HG03159 (cell line): ENCODE measurements at regions not wholly inside any gene's neighbourhood (a gene's known extent, or its start where the extent isn't known, plus 50 kb on each side); places are given as distances from the start of the nearest gene placed in this dataset.
"Not testable (repeated sequence)": the region's sequence is repeated elsewhere in the genome, so short reads cannot be mapped to it uniquely, and the experiment has no call there.

Experiments used
- ATAC-seq: cut with Tn5 transposase; IDR thresholded peaks from one replicate; pipeline ENCODE4 v1.9.1; 2021; ENCODE audit warnings: mild to moderate bottlenecking, moderate library complexity; ENCODE audit not compliant: unreplicated experiment

DNA sequence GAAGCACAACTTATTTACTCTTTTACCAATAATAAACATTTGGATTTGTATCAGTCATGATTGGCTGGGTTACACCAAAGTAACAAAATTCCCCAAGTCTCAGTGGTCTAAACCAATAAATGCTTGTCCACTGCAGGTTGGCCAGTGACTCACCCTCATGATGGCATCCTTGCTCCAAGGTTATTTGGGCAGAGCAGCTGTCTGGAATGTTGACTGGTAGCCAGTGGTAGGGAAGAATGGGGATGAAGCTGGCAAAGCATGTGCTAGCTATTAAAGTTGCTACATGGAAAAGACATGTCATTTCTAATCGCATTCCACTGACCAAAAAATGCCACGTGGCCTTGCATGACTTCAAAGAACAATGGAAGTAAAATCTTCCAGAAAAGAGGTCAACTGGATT lies 1168.7 kb upstream of the CELF2 start:
- no peak for ATAC-seq

DNA sequence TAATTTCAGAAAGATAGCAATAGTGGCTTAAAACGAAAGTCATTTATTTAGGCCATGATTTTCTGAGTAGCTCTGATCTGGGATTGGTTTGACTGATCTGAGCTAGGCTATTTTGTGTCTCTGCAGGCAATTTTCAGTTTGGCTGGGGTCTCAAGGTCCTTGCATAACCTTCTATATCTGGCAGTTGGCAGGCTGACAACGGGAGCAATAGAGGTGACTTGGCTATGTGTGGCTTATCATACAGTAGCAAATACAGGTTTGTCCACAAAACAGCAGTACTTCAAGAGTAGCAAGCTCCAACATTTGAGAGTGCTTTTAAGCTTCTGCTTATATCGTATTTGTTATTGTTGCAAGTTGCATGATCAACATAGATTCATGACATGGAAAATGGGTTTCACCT lies 1167.3 kb upstream of the CELF2 start:
- ATAC-seq: no peak

DNA sequence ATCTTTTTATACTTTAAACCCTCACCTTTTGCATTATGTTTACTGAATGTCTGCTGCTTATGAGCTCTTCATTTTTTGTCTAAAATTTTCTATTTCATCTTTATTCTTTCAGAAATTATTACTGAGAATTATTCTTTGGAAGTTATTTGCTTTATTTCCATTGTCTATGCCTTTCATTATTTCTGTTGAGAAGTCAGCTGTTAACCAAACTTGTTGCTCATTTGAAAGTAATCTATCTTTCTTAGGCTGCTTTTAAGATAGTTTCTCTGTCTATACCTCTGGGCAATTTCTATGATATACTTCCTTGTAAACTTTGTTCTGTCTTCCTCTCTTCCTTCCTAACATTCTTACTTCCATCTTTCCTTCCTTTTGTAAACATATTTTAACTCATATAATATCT lies 1165.9 kb upstream of the CELF2 start:
- no peak for ATAC-seq

DNA sequence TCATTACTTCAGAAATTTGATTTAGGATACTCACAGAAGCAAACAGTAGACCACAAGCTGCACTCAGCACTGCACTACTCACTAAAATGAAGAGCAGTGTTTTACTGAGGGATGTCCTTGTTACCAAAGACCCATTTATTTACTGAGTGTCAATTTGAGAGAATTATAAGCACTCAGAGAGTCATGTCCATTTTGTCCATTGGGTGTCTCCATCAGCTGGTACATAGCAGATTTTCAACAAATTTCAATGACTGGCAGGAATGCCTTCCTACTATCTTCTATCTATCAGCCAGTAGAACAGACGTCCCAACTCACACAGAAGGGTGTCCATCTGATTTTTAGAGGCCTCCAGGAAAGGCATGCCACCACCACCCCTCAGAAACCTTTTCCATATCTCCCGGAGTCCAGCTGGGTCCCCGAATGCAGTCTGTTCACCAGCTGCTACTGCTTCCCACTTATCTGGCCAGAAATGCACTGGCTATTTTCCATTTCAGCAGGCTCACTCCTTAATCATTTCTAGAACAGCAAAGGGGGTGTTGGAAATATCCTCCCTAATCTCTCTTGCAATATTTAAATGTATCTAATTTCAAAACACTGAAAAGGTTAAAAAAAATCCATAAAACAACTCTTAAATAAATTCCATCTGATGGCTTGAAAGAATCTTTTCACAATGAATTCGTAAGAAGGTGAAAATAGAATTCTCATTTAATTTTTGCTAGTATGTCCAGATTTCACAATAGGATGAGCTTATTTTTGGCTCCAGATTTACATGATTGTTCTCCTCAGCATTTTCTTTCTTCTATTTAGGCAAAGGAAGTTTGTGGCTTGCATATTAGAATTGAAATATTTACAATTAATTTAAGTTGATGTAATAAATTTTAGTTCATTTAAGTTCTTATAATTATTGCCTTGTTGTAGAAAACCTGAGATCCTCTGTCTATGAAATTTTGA lies 1164.0 kb upstream of the CELF2 start:
- ATAC-seq: no peak

DNA sequence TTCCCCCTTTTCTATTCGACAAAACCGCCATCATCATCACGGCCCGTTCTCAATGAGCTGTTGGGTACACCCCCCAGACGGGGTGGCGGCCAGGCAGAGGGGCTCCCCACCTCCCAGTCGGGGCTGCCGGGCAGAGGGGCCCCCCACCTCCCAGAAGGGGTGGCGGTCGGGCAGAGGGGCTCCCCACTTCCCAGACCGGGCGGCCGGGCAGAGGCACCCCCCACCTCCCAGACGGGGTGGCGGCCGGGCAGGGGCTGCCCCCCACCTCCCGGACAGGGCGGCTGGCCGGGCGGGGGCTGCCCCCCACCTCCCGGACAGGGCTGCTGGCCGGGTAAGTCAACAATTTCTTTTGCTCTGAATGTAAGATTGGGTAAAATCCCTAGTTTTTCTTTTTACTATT lies 1162.2 kb upstream of the CELF2 start:
- not testable (repeated sequence) for ATAC-seq

DNA sequence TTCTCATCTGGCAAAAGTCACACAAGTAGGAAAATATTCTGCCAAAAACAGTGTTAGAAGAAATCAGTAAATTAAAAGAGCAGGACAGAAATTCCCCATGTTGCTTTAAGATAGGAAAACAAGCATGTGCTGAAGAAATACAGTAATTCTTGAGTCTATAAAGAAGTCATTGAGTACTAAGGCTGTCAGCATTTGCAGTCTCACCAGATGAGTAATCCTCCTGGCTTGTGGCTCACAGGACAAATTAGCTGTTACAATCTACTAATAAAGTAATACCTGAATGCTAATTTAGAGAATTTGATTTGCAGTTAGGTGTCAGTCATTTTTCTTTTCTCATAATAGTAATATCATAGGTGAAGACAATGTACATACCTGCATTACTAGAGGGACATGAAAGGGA lies 1158.9 kb upstream of the CELF2 start:
- ATAC-seq: no peak

DNA sequence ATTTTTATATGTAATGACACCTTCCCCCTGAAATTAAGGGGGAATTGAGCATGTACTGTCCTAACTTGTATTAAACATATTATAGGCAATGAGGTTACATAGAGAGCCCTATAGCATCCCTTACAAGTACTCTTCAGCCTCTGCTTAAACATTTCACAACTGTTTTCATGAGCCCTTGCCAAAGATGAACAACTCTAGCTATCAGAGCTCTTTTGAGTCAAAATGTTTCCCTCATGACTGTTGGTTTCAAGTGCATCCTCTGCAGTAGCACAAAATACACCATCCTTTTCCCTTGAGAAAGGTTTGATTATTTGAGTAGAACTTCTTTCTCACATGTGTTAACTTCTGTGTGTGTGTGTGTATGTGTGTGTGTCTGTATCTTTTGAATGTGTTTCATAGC lies 1157.6 kb upstream of the CELF2 start:
- ATAC-seq: no peak

DNA sequence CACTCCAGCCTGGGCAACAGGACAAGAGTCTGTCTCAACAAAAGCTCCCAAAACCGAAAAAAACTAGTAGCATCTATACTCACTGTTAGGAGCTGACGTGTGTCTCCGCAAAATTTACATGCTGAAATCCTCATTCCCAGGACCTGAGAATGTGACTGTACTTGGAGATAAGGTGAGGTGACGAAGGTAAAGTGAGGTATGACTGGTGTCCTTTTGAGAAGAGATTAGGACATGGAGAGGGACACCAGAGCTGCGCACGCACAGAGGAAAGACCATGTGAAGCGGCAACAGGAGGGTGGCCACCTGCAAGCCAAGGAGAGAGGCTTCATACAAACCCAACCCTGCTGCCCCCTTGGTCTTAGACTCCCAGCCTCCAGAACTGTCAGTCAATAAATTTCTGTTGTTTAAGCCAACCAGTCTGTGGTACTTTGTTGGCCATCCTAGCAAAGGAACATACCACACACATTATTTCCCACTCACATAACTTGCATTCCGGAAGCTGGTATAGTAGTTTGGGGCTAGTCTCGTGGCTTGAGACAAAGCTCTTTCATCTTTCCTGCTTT lies 1154.0 kb upstream of the CELF2 start:
- ATAC-seq: no peak

DNA sequence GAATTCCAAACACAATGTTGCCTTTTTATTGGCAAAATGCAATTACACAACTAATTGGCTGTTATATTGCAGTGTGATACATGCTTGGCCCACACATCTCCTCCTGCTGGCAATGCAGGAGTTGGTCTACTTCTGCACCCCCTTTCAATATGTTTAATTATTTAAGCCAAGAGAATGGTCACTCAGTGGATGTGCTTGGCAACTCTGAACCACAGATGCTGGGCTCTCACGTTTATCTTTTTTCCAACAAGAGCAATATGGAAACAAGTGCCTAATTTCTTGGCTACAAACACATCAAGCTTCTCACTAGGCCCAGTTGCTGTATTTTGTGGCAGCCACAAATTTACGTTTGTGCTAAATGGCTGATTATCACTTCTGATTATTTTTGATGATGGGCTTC lies 1149.2 kb upstream of the CELF2 start:
- no peak for ATAC-seq

DNA sequence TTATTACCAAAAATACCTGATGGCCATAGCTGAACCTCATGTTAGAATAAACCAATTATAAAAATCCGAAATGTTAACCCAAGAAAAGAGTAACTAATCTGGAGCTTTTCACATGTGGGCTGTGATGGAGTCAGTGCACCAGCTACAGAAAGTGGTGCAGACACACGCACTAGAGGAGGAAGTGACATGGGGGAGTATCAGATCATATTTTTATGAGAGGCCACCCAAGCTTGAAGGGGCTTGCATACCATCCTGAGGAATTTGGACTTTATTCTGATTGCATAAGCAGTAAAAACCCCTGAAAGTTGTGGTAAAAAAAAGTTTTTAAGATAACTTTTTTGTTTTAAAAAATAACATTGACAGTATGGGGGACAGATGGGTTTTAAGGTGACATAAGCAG lies 1148.5 kb upstream of the CELF2 start:
- ATAC-seq: no peak

DNA sequence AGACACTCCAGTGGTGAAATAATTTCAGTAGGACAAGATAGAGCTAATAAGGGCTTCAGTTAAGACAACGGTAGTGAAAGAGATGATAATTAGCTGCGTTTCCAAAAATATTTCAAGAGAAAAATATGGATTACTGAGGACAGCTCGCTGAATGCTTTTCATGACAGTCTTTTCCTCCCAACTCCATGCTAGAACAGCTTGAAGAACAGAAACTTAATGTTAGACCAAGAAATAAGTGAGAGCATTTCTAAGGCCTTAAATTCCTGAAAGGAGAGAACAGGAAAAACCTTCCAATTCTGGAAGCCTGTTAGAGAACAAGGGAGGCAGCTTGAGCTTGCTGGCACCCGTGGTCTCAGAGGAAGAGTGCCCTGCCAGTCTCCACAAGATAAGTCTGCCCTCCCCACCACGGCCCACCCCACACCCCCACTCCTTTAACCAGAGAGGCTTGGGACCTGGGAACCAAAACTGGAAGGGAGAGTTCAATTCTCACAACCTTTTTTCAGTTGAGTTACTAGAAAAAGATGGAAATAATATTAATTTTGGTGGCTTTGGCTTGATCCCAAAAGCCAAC lies 1148.0 kb upstream of the CELF2 start:
- no peak for ATAC-seq

DNA sequence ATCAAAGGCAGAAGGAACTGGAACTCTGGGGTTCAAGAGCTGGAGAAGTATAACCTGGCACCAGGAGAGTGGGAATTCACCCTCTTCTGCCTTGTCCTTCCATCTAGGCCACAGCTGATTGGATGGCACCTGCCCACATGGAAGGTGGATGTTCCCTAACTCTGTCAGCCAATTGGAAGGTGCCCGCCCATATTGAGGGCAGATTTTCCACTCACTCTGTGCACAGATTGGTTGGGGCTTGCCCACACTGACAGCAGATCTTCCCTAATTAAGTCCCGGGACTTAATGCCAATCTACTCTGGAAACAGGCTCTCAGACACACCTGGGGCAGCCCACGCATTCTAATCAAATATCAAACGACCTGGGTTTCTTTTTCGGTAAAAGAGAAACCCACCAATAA lies 1142.3 kb upstream of the CELF2 start:
- no peak for ATAC-seq

DNA sequence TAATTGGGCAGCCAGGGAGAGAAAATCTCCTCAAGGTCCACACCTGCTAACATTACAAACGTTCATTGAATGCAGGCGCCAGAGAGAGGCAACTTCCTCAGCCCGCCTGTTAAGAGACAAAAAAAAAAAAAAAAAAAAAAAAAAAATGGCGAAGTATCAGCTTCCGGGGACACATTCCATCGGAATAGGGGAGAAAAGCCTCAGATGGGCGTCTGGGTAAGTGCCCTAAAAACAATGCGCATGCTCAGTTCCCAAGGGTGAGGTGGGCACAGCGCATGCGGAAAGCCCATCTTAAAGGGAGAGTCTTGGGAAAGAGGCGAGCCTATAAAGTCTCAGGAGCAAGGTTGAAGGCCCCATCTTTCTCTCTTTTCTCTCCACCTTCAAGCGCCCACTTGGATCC lies 1139.7 kb upstream of the CELF2 start:
- no peak for ATAC-seq

DNA sequence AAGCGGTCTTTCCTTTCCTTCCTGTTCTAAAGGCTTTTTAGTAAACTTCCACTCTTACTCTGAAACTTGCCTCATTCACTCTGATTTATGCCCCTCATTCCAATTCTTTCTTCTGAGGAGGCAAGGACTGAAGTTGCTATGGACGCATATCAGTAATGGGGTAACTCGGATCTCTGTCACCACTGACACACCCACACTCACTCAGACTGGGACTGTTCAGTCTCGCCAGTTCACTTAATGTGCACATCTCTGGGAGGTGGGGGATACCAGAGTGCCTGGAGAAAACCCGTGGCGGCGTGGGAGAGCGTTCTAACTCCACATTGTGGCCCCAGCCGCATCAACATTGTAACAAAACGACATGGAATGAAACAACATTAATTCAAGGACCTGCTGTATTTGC lies 1139.3 kb upstream of the CELF2 start:
- ATAC-seq: no peak

DNA sequence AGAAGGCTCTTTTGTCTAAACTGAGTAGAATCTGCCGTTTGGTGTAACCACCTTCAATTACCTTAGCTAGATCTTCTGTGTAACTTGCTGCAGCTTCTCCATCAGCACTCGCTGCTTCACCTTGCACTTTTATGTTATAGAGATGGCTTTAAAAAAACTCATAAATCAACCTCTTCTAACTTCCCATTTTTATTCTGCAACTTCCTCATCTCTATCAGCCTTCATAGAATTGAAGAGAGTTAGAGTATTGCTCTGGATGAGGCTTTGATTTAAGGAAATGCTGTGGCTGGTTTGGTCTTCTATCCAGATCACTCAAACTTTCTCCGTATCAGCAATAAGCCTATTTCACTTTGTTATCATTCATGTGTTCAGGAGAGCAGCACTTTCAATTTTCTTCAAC lies 1131.9 kb upstream of the CELF2 start:
- ATAC-seq: no peak

DNA sequence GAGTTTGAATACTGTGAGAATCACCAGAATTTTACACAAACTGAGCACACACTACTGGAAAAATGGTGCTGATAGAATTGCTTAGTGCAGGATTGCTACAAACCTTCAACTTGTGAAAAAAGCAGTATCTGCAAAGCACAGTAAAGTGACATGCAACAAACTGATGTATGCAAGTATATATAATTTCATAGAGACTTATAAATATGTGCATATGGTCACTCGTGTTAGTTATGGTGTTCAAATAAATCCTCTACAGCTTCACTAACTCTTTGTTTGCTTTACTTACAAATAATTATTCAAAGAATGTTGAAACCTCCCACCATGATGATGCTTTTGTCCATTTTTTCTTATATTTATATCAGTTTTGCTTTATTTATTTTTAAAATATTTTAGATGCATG lies 1130.9 kb upstream of the CELF2 start:
- no peak for ATAC-seq

DNA sequence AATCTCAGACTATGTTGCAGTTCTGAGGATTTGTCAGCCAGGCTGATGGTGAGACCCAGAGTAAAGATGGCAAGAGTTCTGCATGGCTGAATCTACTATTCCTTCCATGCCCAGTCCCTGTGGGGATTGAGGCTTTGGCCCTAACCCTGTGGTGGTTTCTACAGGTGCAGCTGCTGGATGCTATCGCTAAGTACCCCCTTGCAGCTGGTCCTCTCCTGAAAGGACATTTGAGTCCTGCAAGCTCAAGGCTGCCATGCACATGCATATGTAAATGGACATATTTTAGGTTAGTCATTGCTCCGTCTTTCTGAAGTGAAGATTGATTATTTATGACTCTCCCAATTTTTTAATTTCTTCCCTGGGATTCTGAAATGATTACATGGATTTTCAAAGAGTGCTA lies 1122.2 kb upstream of the CELF2 start:
- ATAC-seq: no peak

DNA sequence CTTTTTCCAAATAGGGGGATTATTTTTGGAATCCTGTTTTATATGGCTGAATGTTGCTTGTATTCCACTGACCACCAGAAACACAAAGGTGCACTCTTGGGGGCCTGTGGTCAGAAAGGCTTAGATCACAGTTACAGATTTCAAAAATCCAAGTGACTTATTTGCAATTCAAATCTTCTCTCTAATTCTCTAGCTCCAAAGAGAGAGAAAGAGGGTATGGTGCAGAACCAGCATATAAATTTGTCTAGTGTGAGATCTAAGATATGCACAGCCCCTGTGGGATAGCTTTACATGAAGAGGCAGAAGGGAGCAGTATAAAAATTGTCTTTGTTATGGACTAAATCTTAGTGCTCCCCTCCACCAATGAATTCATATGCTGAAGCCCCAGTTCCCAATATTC lies 1121.7 kb upstream of the CELF2 start:
- ATAC-seq: no peak

DNA sequence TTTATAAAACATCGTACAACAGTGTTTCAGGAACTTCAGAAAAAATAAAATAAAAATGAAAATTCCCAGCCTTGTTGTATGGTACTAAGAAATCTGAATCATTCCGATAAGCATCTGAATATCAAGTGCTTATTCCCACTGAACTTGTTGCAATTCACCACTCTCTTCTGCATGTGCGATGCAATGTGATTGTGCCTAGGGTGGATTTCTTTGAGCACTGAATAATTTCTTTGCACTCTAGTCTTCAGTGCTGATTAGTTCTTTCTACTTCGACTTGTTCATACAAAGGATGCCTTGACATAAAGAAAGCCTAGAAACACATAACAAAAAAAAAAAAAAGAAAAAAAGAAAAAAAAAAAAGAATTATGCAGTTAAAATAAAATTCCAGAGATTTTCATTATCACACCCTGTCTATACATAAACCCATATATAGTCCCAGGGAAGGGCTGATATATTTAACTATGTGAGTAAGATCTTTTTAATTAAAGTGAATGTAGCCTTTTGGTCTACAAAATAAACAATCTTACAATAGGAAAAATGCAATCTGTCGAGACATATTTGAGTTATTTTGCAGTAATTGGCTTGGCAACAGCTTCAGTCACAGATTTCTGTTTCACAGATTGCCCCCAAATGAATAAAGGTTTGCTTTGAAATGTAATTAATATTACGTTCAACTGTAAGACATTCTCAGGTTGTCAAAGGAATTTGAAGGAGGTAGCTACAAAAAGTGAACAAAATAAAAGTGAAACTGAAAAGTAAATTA lies 1118.9 kb upstream of the CELF2 start:
- ATAC-seq: no peak

DNA sequence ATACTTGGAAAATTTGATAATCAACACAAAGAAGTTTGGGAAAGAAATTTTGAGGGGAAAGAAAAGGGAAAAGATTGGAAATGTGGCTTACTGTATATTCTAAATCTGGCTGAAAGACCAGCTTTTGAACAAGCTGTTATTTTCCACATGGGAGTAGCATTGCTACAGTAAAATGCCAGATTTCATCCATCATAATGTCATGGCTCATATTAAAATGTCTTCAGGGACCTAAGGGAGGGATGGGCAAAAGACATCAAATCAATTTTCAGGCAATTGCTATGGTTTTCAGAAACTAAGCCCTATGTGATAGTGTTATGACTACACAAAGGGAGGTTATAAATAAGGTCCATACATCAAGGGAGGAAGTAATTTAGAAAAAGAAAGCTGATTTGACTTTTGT lies 1116.9 kb upstream of the CELF2 start:
- ATAC-seq: no peak

DNA sequence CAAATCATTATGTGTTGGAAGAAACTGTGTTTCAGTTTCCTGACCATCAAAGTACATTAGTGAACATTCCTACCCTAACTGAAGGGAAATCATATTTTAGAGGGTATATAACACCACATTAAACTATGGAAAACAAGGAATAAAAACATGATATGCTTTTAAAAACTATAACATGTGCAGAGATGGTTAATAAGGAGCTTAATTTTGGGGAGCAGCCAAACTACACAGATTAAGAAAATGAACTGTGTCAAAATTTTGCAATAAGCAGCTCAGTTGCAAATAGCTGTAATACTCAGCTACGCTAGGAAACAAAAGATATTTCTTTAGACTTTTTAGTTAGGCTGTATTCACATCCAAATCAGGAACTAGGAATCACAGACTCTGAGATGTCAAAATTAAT lies 1115.7 kb upstream of the CELF2 start:
- ATAC-seq: no peak

DNA sequence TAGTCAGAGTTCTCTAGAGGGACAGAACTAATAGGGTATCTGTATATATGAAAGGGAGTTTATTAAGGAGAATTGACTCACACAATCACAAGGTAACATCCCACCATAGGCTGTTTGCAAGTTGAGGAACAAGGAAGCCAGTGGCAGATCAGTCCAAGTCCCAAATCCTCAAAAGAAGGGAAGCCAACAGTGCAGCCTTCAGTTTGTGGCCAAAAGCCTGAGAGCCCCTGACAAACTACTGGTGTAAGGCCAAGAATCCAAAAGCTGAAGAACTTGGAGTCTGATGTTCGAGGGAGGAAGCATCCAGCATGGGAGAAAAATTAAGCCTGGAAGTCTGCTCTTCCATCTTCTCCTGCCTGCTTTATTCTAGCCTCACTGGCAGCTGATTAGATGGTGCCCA lies 1107.2 kb upstream of the CELF2 start:
- ATAC-seq: no peak
